ENCODE measurements at regions not wholly inside any gene's neighbourhood (a gene's known extent, or its start where the extent isn't known, plus 50 kb on each side); places are given as distances from the start of the nearest gene placed in this dataset.

GRCh38 chr2:219728991-219729487 lies 101.6 kb downstream of the SLC4A3 start (continued):
- TF ChIP-seq OVOL3 (tag by site-specific recombination; IDR thresholded peaks at IDR 0.05) (peak; percentile 68; the same call in 1 of the 2 replicates), ZBTB20 (tag by site-specific recombination; IDR thresholded peaks at IDR 0.05) (no peak), FEZF1 (tag by site-specific recombination; IDR thresholded peaks at IDR 0.05) (peak; percentile 95), ZFHX2 (tag by site-specific recombination; conservative IDR thresholded peaks at IDR 0.05) (no peak), ZNF24 (tag by site-specific recombination; IDR thresholded peaks at IDR 0.05) (0 out of 2 replicates have a peak, but pooled peaks have one; percentile 25), ZNF473 (tag by site-specific recombination; IDR thresholded peaks at IDR 0.05) (no peak), ZNF777 (tag by site-specific recombination; IDR thresholded peaks at IDR 0.05; ENCODE audit: borderline replicate concordance) (no peak), PRDM6 (tag by site-specific recombination; IDR thresholded peaks at IDR 0.05) (peak; percentile 53), KLF8 (tag by site-specific recombination; IDR thresholded peaks at IDR 0.05) (0 out of 2 replicates have a peak, but pooled peaks have one; percentile 24), OSR2 (tag by site-specific recombination; IDR thresholded peaks at IDR 0.05) (peak; percentile 91), ZNF513 (tag by site-specific recombination; IDR thresholded peaks at IDR 0.05) (0 out of 2 replicates have a peak, but pooled peaks have one; percentile 2), ZNF211 (tag by site-specific recombination; IDR thresholded peaks at IDR 0.05; ENCODE audit: low read depth) (no peak), ZNF10 (tag by site-specific recombination; IDR thresholded peaks at IDR 0.05) (peak; percentile 15; the same call in 1 of the 2 replicates), GFI1B (tag by site-specific recombination; IDR thresholded peaks at IDR 0.05) (peak; percentile 66), KLF9 (tag by site-specific recombination; IDR thresholded peaks at IDR 0.05; ENCODE audit: low read depth) (no peak), KLF17 (tag by site-specific recombination; IDR thresholded peaks at IDR 0.05) (0 out of 2 replicates have a peak, but pooled peaks have one; percentile 55), TCF7L2 (IDR thresholded peaks at IDR 0.05; ENCODE audit: borderline replicate concordance, low read depth, low read length) (peak; percentile 86), TRIM28 (IDR thresholded peaks at IDR 0.05; ENCODE audit: borderline replicate concordance, low read length) (peak; percentile 80; the same call in 1 of the 2 replicates), MEIS1 (CRISPR knock-in tag; IDR thresholded peaks at IDR 0.05; ENCODE audit: borderline replicate concordance) (peak; percentile 57), ZBTB8A (tag by site-specific recombination; IDR thresholded peaks at IDR 0.05) (peak; percentile 56), ZXDB (tag by site-specific recombination; IDR thresholded peaks at IDR 0.05) (peak; percentile 89), ZNF18 (tag by site-specific recombination; IDR thresholded peaks at IDR 0.05) (peak; percentile 40; the same call in 1 of the 2 replicates), GLI2 (tag by site-specific recombination; IDR thresholded peaks at IDR 0.05; ENCODE audit: borderline replicate concordance, low read depth) (no peak), PRDM1 (tag by site-specific recombination; IDR thresholded peaks at IDR 0.05) (no peak)
